K562 (cell line): ENCODE measurements at regions not wholly inside any gene's neighbourhood (a gene's known extent, or its start where the extent isn't known, plus 50 kb on each side); places are given as distances from the start of the nearest gene placed in this dataset.

Experiments
- DPF2 ChIP-seq: fragments of 450-650 bp; IDR thresholded peaks from 2 replicates; pipeline ENCODE4 v1.6.1; 2016
- MTA1 ChIP-seq: fragments of 450-650 bp; IDR thresholded peaks from 2 replicates; pipeline ENCODE4 v1.6.1; 2017; ENCODE audit warnings: borderline replicate concordance
- PTBP1 ChIP-seq: fragments of 200-400 bp; formaldehyde crosslinking; IDR thresholded peaks from 2 replicates; pipeline ENCODE4 v1.6.1; 2017; ENCODE audit warnings: low read depth, low read length

DNA sequence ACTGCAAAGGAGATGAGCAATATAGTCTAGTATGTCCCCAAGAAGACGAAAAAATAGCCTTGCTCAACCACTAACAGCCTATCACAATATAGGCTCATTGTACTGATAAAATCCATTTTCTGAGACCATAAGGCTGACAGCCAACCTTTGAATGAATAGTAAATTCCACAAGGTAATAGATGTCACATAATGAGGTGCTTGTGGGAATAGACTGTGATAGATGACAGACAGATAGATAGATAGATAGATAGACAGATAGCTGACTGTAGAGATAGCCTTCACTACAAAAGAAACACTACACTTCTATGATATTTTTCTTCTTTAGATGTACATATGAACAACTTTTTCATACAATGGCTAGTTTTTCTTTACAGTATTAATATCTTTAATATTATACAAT, 760.3 kb upstream of the NRSN1 start:
- TF ChIP-seq MTA1 (no peak), PTBP1 (no peak), DPF2 (no peak)
